ENCODE measurements at regions not wholly inside any gene's neighbourhood (a gene's known extent, or its start where the extent isn't known, plus 50 kb on each side); places are given as distances from the start of the nearest gene placed in this dataset.

DNA sequence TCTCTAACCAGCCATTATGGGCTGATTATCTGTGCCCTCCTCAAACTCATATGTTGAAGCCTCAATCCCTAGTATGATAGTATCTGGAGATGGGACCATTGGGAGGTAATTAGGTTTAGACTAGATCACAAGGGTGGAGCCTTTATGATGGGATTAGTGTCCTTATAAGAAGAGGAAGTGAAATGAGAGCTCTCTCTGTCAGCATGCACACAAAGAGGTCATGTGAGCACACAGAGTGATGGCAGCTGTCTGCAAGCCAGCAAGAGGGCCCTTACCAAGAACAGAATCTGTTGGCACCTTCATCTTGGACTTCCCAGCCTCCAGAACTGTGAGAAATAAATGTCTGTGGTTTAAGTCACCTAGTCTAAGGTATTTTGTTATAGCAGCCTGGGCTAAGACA, 101.9 kb downstream of the PCTP start:
- no peak for TF ChIP-seq GATA2 (IDR thresholded peaks at IDR 0.05; ENCODE audit: low read depth, low read length)
- TF ChIP-seq GATA3 (IDR thresholded peaks at IDR 0.05; ENCODE audit: low read depth, low read length) = no peak
